ENCODE measurements at regions not wholly inside any gene's neighbourhood (a gene's known extent, or its start where the extent isn't known, plus 50 kb on each side); places are given as distances from the start of the nearest gene placed in this dataset.

DNA sequence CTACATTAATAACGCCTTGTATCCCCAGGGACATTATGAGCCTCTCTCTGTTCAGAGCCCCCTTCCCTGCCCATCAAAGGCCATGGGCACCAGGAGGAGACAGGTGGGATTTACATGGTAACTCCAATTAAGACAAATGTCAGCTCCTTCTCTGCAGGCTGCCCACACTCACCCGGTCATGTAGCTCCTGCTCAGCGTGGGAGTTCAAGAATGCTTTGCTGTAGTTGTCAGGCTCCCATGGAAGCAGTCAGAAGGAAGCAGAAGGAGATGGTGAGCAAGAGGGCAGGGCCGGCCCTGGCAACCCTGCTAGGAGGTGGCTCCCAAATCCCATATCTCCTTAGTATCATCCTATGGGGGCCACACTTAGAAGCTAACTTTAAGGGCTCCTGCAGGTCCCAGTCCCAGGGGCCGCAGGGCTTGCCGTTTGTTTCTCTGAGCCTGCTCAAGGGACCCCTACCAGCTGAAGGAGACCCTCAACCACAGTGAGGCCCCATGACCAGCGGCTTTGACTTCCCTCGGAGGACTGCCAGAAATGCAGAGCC, 218.4 kb upstream of the TLE3 start:
- DNase-seq, result no peak

DNA sequence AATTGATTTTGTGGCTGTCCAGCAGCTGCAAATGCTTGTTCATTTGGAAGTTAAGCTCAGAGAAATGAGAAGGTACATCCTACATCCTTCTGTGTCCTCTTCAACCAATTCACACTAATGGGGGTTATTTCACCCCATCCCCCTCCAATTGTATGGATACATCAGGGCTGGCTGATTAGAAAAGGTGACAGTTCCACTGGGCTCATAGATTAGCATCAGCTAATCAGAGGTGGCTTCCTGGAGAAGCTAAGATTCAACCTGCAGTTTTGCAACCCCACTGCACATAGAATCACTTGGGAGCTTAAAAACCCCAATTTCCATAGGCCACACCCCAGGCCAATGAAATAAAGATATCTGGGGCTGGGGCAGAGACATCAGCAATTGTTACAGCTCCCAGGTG, 217.7 kb upstream of the TLE3 start:
- DNase-seq, result no peak

DNA sequence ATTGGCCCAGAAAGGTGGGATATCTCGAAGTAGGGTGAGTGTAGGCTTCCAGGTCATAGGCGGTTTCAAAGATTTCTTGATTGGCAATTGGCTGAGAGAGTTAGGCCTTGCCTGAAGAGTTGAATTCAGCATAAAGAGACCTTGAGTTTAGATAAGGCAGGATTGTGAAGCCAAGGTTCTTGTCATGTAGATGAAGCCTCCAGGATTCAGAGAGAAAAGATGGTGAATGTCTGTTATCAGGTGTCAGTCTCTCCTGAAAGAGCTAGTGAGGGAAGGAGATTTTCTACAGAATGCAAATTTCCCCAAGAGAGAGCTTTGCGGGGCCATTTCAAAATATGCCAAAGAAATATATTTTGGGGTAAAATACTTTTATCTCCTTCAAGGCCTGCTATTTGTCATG, 217.0 kb upstream of the TLE3 start:
- DNase-seq, result no peak

DNA sequence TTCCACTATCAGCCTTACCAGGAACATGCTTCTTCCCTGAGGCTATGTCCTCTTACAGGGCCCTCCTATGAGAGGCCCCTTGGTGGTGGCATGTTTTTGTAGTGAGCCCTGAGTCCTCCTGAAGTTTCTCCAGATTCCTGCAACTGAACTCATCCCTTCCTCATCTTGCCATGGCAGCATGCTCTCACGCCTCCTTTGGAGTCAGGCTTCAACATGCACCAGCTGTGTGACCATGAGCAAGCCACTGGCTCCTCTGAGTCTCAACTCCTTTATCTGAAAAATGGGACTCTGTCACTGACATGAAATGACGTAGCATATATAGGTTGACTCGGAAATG, 216.3 kb upstream of the TLE3 start:
- no peak for DNase-seq

DNA sequence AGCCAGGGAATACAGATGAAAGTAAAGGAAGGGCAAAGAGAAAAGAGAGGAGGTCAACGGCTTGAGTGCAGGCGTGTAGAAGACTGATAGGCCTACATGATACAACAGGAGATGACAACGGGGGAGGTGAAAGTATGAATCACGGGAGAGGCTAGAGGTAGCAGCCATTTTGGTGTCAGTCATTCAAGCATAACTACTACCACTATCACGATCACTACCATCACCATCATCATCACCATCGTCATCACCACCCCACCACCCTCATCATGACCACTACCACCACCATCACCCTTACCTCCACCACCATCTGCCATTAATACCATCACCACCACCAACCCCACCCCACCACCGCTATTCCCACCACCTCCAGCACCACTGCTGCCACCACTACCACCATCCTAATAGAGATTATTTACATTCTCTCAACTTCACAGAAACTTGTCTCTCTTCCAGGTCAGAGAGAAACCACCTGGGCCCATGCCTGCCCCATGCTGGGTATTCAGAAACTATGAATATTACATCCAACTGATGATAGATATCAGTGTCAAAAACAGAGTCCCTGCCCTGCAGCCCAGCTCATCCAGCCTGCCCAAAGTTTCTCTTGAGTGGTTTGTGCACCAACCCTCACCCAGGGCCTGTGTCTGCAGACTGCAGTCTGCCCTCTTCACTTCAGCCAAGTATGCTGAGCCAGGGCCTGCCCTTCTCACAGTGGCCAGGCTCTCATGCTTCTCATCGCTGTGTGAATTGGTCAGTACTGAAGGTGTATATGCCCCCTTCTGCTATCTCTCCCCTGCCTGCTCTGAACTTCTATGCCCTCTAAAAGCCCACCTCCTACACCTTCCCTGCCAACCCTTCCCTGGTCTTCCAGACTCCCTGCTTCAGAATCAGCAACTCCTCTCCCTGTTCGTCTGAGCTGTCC, 215.6 kb upstream of the TLE3 start:
- no peak for DNase-seq

DNA sequence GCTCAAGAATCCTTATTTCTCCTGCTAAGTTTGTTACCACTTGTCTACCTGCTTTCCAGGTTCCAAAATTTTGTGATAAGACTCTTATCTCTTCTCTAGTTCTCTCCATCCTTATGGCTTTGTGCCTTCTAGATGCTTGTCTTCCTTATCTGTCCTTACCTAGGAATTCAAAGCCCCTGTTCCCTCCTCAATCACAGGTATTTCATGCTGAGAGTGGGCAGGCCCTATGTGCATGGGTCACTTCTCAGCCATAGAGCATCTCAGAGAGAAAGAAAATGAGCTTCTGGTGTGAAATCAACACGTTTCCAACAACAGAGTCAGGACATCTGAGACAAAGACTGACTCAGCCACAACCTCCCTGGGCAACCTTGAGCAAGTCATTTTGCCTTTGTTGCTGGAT, 214.1 kb upstream of the TLE3 start:
- DNase-seq, result no peak

DNA sequence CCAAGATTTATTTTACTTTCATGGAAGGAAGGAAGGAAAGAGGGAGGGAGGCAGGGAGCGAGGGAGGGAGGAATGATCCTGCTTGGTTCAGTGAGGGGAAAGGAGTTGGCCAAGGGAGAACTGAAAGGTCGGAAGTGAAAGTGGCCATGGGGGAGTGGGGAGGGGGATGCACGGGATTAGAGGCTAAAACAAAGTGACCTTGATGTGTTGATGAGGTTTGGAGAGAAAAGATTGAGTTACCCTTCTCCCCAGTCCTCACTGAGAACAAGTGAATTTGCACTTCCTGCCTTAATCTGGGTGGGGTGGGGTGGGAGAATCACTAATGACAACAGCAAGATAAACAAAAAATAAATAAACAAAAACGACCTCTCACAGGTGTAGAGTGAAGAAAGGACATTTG, 212.0 kb upstream of the TLE3 start:
- DNase-seq, result no peak

DNA sequence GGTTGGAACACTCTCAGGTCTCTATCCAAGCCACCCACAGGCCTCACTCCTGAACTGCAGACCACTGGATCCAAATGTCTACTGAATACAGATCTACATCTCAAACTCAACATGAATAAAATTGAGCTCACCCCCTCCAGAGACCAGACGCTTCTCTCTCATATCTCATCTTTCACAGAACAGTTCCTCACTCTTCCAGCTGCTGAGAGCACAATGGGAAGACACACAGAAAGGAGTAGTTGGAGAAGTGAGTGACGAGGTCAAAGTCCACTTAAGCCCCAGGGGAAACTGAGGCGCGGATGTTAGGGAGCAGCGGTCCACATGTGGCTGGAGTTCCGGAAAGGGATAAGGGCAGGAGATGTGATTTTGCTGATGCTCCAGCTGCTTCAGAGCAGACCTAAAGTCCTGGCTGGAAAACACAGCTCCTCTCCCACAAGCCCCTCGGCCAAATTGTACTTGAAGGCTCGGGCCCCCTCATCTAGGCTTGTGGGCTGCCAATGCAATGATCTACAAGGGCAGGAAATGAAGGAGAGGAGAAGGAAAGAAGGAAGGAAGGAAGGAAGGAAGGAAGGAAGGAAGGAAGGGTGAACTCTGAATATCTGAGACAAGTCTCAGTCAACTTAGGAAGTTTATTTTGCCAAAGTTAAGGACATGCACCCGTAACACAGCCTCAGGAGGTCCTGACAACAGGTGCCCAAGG, 211.2 kb upstream of the TLE3 start:
- no peak for DNase-seq

DNA sequence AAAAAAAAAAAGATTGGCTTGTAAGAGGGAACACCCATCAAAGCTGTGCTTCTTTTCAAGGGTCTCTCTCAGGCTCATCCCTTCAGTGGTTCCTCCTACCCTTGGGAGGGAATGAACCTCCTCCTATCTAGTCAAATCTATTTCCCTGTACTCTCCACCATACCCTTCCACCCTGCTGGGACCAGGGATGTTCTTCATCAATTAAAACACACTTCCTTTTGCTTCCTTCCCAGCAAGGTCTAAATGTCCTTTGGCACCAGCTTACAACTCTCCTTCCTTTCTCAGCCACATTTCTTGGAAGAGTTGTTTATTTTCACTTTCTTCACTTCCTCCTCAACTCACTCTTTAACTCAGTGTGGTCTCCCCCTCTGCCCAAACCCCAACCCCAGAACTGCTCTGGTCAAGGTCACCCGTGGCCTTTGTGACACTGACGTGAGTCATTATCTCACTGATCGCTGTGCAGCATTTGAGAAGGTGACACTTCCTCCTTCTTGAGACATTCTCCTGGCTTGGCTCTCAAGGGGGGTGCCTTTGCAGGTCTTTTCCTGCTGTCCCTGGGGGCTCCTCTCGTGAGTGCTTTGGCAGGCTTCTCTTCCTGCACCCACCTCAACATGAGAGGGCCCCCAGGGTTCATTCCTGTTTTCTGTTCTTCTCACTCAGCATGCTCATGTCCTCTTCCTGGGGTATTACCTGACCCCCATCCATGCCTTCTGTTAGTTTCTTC, 210.5 kb upstream of the TLE3 start:
- DNase-seq, result no peak

DNA sequence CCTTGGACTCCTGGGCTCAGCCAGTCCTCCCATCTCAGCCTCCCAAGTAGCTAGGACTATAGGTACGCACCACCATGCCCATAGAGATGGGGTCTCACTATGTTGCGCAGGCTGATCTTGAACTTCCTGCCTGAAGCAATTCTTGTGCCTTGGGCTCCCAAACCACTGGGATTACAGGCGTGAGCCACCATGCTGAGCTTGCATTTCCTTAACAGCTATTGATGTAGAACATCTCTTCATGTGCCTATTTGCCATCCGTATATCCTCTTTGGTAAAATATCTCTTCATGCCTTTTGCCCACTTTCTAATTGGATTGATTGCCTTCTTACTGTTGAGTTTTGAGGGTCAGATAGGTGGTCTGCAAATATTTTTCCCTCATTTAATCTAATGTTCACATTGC, 208.9 kb upstream of the TLE3 start:
- no peak for DNase-seq

DNA sequence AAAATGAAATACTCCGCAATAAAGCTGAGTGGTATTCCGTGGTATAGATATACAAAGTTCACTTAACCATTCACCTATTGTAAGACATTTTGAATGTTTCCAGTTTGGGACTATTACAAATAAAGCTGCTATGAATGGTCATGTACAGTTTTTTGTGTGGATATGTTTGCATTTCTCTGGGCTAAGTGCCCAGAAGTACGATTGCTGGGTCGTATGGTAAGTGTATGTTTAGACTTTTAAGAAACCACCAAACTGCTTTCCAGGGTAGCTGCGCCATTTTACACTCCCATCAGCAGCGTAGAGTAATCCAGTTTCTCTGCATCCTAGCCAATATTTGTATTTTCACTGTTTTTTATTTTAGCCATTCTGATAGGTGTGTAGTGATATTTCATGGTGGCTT, 208.4 kb upstream of the TLE3 start:
- DNase-seq, result no peak

DNA sequence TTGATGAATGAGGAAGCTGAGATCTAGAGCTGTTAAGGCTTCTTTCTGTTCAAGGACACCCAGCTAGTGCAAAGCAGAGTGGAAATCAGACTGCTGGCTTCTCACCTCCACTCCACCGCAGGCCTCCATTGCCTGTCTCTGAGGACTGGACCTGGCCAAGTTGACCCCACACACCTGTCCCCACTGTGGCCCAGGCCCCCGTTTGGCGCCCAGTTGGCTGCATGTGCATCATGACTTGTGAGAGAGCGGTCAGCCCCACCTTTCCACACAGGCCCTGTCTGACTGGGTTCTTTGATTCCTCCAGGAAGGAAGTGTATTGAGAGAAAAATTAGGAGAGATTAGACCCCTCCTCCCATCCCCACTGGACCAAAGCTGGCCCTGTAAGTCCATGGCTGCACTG, 206.3 kb upstream of the TLE3 start:
- no peak for DNase-seq

DNA sequence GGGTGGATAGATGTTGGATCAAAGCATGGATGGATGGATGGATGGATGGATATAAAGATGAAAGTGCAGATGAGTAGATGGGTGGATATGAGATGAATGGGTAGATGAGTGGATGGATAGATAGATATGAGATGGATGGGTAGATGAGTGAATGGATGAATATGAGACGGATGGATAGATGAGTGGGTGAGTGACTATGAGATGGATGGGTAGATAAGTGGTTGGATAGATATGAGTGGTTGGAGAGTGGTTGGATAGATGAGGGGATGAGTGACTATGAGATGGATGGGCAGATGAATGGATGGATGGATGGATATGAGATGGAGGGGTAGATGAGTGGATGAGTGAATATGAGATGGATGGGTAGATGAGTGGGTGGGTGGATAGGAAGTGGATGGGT, 204.6 kb upstream of the TLE3 start:
- DNase-seq, result no peak

DNA sequence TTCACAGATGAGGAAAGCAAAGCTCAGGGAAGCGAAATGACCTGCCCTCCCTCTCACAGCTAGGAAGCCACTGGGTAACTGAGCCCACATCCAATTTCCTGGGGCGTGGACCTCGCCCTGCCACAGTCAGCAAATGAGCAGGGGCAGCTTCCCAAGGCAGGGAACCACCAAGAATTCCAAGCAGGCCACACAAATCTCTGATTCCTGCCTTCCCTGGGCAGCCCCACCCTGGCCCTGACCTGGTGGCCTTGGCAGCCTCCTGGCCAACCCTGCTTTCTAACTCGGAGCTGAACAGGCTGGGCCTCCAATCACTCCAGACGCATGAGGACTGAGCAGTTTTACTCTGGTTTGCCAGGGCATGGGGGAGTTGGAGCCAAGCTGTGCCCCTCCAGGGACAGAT, 203.7 kb upstream of the TLE3 start:
- no peak for DNase-seq

DNA sequence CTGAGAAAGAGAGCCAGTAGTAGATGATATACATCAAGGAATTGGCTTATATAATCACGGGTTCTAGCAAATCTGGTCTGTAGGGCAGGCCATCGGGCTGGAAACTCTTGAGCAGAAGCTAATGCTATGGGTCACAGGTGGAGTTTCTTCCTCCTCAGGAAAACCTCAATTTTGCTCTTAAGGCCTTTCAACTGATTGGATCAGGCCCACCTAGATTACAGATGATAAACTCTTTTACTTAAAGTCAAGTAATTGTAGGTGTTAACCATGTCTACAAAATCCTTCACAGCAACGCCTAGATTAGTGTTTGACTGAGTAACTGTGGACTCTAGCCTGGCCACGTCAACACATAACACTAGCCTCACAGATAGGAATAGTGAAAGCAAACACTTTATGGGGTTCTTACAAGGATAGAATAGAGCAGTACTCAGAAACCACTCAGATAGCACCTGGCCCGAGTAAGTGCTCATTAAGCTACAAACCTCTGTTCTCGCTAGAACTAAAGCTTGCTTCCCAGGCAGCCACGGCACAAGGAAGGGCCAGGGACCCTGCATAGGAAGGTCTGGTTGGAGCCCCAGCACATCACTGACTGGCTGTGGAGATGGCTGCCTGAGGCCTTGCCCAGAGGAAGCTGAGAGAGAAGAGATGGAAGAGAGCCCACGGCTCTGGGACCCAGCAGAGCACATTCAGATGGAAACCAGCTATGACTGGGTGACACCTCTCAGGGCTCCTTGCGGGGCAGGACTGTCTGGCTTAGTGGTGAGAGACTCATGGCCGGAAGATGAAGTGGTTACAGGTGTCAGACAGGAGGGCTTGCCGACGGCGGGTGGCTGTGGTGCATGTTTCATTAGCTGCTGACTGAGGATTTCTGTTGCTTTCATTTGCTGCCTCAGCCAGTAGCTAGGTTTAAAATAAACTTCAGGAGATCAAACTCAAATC, 202.5 kb upstream of the TLE3 start:
- no peak for DNase-seq

DNA sequence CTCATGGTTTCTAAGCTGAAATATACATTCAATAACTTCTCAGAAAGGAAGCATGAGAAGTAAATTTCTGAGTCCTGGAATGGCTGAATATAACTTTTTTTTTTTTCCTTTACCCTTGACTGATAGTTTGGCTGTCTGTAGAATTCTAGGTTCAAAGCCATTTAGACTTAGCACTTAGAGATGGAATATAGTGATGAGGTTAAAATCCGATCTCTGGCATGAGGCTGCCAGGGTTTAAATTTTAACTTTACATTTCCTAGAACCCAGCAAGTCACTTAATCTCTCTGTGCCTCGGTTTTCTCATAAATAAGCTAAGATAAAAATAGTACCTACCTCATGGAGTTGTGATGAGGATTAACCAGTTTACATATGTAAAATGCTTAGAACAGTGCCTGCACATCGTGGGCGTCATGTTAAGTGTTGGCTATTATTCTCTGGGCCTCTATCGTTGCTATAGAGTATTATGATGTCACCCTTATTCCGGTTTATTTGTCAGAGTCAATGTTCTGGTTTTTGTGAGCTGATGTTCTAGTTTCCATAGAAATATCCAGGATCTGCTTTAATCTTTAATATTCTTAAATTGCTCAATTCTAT, 199.8 kb upstream of the TLE3 start:
- no peak for DNase-seq

DNA sequence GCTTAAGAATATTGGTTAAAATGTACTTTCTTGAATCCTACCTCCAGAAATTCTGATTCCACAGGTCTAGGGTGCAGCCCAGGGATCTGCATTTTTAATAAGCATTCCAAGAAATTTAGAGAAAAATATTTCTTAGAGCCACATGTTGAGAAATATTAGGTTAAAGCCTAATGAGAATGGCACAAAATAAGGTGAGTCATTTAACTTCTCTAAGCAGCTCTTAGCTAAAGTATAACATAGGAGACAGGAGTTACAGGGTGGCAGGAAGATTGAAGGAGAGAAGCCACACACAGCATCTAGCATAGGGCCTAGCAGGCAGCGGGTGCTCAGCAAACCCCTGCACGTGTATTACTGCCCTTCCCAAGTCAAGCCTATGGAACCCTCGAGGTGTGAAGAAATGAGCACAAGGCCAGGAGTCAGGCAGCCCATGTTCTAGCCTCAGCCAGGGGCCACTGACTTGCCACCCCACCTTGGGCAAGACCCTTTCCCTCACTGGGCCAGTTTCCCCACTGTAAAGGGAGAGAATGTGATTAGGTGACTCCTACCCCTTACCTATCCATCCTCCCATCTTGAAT, 197.1 kb upstream of the TLE3 start:
- no peak for DNase-seq

DNA sequence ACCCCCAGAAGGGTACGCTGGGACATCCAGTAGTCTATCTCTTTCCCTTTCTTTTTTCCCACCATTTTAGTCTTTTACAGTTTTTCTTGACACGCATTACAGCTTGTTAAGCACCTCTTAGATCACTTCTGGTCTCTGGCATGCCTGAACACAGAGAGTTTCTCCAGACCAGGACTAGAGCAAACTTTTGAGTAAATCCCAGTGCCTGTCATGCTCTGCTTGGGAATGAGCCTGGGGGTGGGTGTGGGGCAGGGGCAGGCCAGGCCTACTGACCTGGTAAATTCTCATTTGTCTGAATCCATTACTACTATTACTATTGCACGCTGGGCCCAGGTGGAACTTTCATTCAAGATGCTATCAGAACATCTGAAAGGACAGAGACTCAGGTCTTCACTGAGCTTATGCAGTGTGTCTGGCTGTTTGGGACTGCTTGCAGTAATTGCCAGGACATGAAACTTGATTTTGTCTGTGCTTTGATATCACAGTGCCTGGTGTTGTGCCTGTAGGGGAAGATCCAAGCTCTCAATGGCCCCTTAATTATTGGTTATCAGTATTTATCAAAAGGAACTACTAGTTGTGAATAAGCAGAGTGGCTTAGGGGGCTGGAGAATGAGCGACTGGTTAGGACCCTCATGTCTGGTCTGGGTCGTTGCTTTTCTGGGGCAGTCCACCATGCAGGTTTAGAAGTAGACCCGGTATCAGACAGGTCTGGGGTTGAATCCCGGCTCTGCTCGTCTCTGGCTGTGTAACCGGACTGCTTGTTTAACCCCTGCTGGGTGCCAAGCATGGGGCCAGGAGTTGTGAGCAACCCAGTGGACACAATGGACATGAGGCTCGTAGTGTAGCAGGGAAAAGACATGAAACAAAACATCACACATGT, 196.1 kb upstream of the TLE3 start:
- no peak for DNase-seq

DNA sequence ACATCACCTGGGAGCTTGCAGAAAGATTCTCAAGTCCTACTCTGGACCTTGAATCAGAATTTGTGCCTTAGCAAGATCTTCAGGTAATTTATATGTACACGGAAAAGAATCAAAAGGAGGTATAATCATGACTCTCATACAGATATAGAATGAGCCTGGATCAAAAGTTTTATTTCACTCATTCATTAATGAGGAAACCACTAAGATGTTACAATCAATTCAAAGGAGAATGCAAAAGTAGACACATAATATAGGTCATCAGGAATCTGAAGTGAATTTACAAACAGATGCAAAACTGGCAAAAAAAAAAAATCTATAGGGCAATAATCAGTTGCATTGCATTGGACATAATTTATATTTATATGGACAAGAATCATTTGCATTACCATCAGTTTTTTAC, 195.4 kb upstream of the TLE3 start:
- DNase-seq, result no peak

DNA sequence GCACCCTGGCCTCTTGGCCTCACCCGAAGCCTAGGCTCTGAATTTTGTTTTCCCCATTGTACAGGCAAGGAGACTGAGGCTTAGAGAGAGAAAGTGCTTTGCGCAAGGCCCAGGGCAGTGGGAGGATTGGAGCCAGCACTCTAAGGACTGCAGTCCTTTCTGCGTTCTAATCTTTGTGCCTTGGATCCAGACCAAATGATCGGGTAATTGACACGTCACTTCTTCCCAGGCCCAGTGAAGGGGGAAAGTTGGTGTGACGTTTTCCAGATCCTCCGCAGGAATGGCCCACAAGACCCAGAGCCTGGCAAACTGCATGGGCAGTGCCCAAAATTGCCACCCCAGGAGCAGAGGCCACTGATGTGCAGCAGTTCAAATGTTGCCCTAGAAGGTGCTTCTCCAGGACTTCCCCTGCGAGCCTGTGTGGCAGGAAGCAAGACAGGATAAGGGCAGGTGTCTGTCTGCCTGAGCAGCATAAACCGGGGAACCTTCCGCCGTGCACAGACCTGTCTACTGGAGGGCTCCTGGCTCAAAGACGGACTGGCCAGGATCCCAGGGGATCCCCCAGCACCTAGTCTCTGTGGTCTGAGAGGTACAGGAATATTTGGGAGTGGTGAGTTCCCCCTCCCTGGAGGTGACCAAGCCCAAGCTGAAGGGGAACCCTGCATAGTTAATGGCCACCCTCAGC, 194.5 kb upstream of the TLE3 start:
- DNase-seq, result no peak

Measured in NCI-H524 (cell line).